ENCODE measurements at regions not wholly inside any gene's neighbourhood (a gene's known extent, or its start where the extent isn't known, plus 50 kb on each side); places are given as distances from the start of the nearest gene placed in this dataset.
"Not testable (repeated sequence)": the region's sequence is repeated elsewhere in the genome, so short reads cannot be mapped to it uniquely, and the experiment has no call there.

GRCh38 chr6:9039258-9039657 is 603.9 kb upstream of the SLC35B3 start:
- no peak for TF ChIP-seq CTCF (IDR thresholded peaks at IDR 0.05)
- DNase-seq: no peak
- H3K27me3 Mint-ChIP-seq (ENCODE audit: insufficient read depth): no peaks in the 10 kb centered on the region; the same call in 1 of the 2 replicates
- no peak overlapping the region for H3K27ac Mint-ChIP-seq
- H3K9me3 Mint-ChIP-seq: peaks cover 14% of the 10 kb centered on the region
- no peaks in the 10 kb centered on the region for H3K4me1 Mint-ChIP-seq (ENCODE audit: low read depth)
- peaks cover 7% of the 10 kb centered on the region; the same call in 1 of the 2 replicates for H3K36me3 Mint-ChIP-seq (ENCODE audit: low read depth)
- H3K4me3 Mint-ChIP-seq: no peak overlapping the region

- DNase-seq: no peak
- no peak overlapping the region for H3K27ac Mint-ChIP-seq
- no peaks in the 10 kb centered on the region; the same call in 1 of the 2 replicates for H3K36me3 Mint-ChIP-seq (ENCODE audit: low read depth)
- TF ChIP-seq CTCF (IDR thresholded peaks at IDR 0.05): no peak
- H3K9me3 Mint-ChIP-seq: no peaks in the 10 kb centered on the region; the same call in 1 of the 2 replicates
- peaks cover 40% of the 10 kb centered on the region for H3K4me1 Mint-ChIP-seq (ENCODE audit: low read depth)
- H3K4me3 Mint-ChIP-seq: no peak overlapping the region; the same call in 1 of the 2 replicates
- H3K27me3 Mint-ChIP-seq (ENCODE audit: insufficient read depth): no peaks in the 10 kb centered on the region; the same call in none of the 2 replicates
Measured at GRCh38 chr6:9028086-9028485, 592.7 kb upstream of the SLC35B3 start.

- Mint-ChIP-seq H3K4me3 (no peak overlapping the region; the same call in 1 of the 2 replicates), H3K9me3 (no peaks in the 10 kb centered on the region; the same call in 1 of the 2 replicates), H3K27me3 (ENCODE audit: insufficient read depth) (no peaks in the 10 kb centered on the region; the same call in none of the 2 replicates), H3K27ac (no peak overlapping the region), H3K36me3 (ENCODE audit: low read depth) (no peaks in the 10 kb centered on the region; the same call in 1 of the 2 replicates), H3K4me1 (ENCODE audit: low read depth) (peaks cover 40% of the 10 kb centered on the region)
- DNase-seq: no peak
- TF ChIP-seq CTCF (IDR thresholded peaks at IDR 0.05): no peak
Measured at GRCh38 chr6:9025796-9026394, 590.5 kb upstream of the SLC35B3 start.

GRCh38 chr6:9025228-9025627 is 589.9 kb upstream of the SLC35B3 start:
- Mint-ChIP-seq H3K27me3 (ENCODE audit: insufficient read depth) (no peaks in the 10 kb centered on the region; the same call in none of the 2 replicates), H3K36me3 (ENCODE audit: low read depth) (no peaks in the 10 kb centered on the region; the same call in 1 of the 2 replicates), H3K4me3 (peak overlapping the region; percentile 80), H3K4me1 (ENCODE audit: low read depth) (peaks cover 40% of the 10 kb centered on the region), H3K9me3 (no peaks in the 10 kb centered on the region; the same call in 1 of the 2 replicates), H3K27ac (no peak overlapping the region)
- DNase-seq: no peak
- no peak for TF ChIP-seq CTCF (IDR thresholded peaks at IDR 0.05)

- not testable (repeated sequence) for DNase-seq; H3K36me3 Mint-ChIP-seq (ENCODE audit: low read depth); H3K27me3 Mint-ChIP-seq (ENCODE audit: insufficient read depth); H3K27ac Mint-ChIP-seq; H3K4me3 Mint-ChIP-seq; H3K9me3 Mint-ChIP-seq
- peaks cover 40% of the 10 kb centered on the region for H3K4me1 Mint-ChIP-seq (ENCODE audit: low read depth)
Measured at GRCh38 chr6:9024246-9024645, 588.9 kb upstream of the SLC35B3 start.

GRCh38 chr6:9020001-9020400 is 584.7 kb upstream of the SLC35B3 start:
- no peak for TF ChIP-seq CTCF (IDR thresholded peaks at IDR 0.05)
- no peaks in the 10 kb centered on the region; the same call in 1 of the 2 replicates for H3K9me3 Mint-ChIP-seq
- no peaks in the 10 kb centered on the region for H3K36me3 Mint-ChIP-seq (ENCODE audit: low read depth)
- no peaks in the 10 kb centered on the region; the same call in 1 of the 2 replicates for H3K27me3 Mint-ChIP-seq (ENCODE audit: insufficient read depth)
- H3K27ac Mint-ChIP-seq: no peak overlapping the region
- peaks cover 7% of the 10 kb centered on the region; the same call in 1 of the 2 replicates for H3K4me1 Mint-ChIP-seq (ENCODE audit: low read depth)
- DNase-seq: no peak
- H3K4me3 Mint-ChIP-seq: no peak overlapping the region

Data from HFFc6 (cell line).